ENCODE measurements at regions not wholly inside any gene's neighbourhood (a gene's known extent, or its start where the extent isn't known, plus 50 kb on each side); places are given as distances from the start of the nearest gene placed in this dataset.

- TF ChIP-seq CTCF (IDR thresholded peaks at IDR 0.05; ENCODE audit: low read depth, low read length) = no peak
- no peak for TF ChIP-seq POLR2A (IDR thresholded peaks at IDR 0.05; ENCODE audit: extremely low read depth, insufficient read length)
- no peak for TF ChIP-seq MYC (IDR thresholded peaks at IDR 0.05; ENCODE audit: low read depth, low read length)
These were observed 67.4 kb upstream of the BMP2 start for GRCh38 chr20:6699921-6700562.

Measured in NB4 (cell line).